GM19043 (cell line): ENCODE measurements at regions not wholly inside any gene's neighbourhood (a gene's known extent, or its start where the extent isn't known, plus 50 kb on each side); places are given as distances from the start of the nearest gene placed in this dataset.
"Not testable (repeated sequence)": the region's sequence is repeated elsewhere in the genome, so short reads cannot be mapped to it uniquely, and the experiment has no call there.

Experiments used
- ATAC-seq: cut with Tn5 transposase; IDR thresholded peaks from one replicate; pipeline ENCODE4 v1.9.1; 2021; ENCODE audit warnings: low read depth; ENCODE audit not compliant: unreplicated experiment

GRCh38 chr3:78221796-78222195, 1181.9 kb downstream of the ROBO2 start:
- ATAC-seq, result no peak

- ATAC-seq, result no peak
Observed at GRCh38 chr3:78235841-78236240, 1195.9 kb downstream of the ROBO2 start.

GRCh38 chr3:78238811-78239210, 1198.9 kb downstream of the ROBO2 start:
- no peak for ATAC-seq

GRCh38 chr3:78242724-78243123, 1202.8 kb downstream of the ROBO2 start:
- no peak for ATAC-seq

- ATAC-seq, result no peak
Observed at GRCh38 chr3:78244136-78244535, 1204.2 kb downstream of the ROBO2 start.

- ATAC-seq, result no peak
Observed at GRCh38 chr3:78249294-78249693, 1209.4 kb downstream of the ROBO2 start.

- no peak for ATAC-seq
Observed at GRCh38 chr3:78253860-78254259, 1214.0 kb downstream of the ROBO2 start.

GRCh38 chr3:78255403-78255802, 1215.5 kb downstream of the ROBO2 start:
- ATAC-seq, result no peak

- no peak for ATAC-seq
Observed at GRCh38 chr3:78256123-78256522, 1216.2 kb downstream of the ROBO2 start.

GRCh38 chr3:78257951-78258530, 1218.1 kb downstream of the ROBO2 start:
- ATAC-seq, result no peak

GRCh38 chr3:78258798-78259197, 1218.9 kb downstream of the ROBO2 start:
- ATAC-seq, result no peak

- no peak for ATAC-seq
Observed at GRCh38 chr3:78260388-78260787, 1220.5 kb downstream of the ROBO2 start.

GRCh38 chr3:78266550-78266949, 1226.7 kb downstream of the ROBO2 start:
- not testable (repeated sequence) for ATAC-seq

GRCh38 chr3:78267235-78267634, 1227.3 kb downstream of the ROBO2 start:
- no peak for ATAC-seq

GRCh38 chr3:78268087-78268486, 1228.2 kb downstream of the ROBO2 start:
- ATAC-seq, result no peak

- no peak for ATAC-seq
Observed at GRCh38 chr3:78268716-78269668, 1229.1 kb downstream of the ROBO2 start.

GRCh38 chr3:78273326-78273725, 1233.4 kb downstream of the ROBO2 start:
- ATAC-seq, result no peak

GRCh38 chr3:78274475-78275065, 1234.7 kb downstream of the ROBO2 start:
- ATAC-seq, result no peak

- no peak for ATAC-seq
Observed at GRCh38 chr3:78275420-78275852, 1235.5 kb downstream of the ROBO2 start.

GRCh38 chr3:78277220-78277619, 1237.3 kb downstream of the ROBO2 start:
- no peak for ATAC-seq

GRCh38 chr3:78277801-78278200, 1237.9 kb downstream of the ROBO2 start:
- ATAC-seq, result no peak
